Tibial nerve (tissue), 4 donors: ENCODE measurements at regions not wholly inside any gene's neighbourhood (a gene's known extent, or its start where the extent isn't known, plus 50 kb on each side); places are given as distances from the start of the nearest gene placed in this dataset.

Source experiments
- DNase-seq, 2 donors: peaks; one replicate each; pipeline ENCODE4 v3.0.0-alpha.2; 2019; ENCODE audit warnings: low spot score in 2 of 2
- H3K27ac ChIP-seq, 4 donors: fragments of 200-600 bp; sonication (generic) in 3 of 4; one replicate each; pipeline ENCODE4 v1.5.1; 2017 to 2019; ENCODE audit warnings: mild to moderate bottlenecking in 1 of 4
- H3K27me3 ChIP-seq, 2 donors: fragments of 200-600 bp; sonication (generic) in 1 of 2; one replicate each; pipeline versions ENCODE4 v1.5.1 to v1.6.0; 2017 to 2019
- H3K36me3 ChIP-seq, 3 donors: fragments of 200-600 bp; sonication (generic); one replicate each; pipeline ENCODE4 v1.5.1; 2018 to 2019
- H3K4me1 ChIP-seq, 4 donors: fragments of 200-600 bp; sonication (generic) in 3 of 4; one replicate each; pipeline ENCODE4 v1.5.1; 2017 to 2019
- H3K4me3 ChIP-seq, 4 donors: fragments of 200-600 bp; sonication (generic) in 3 of 4; one replicate each; pipeline ENCODE4 v1.5.1; 2017 to 2019; ENCODE audit warnings: mild to moderate bottlenecking in 1 of 4, moderate library complexity in 1 of 4
- H3K9me3 ChIP-seq, 4 donors: fragments of 200-600 bp; sonication (generic) in 3 of 4; one replicate each; pipeline ENCODE4 v1.5.1; 2017 to 2019
- CTCF ChIP-seq, 5 experiments: fragments of 200-600 bp in 3 of 5; fragments of 450-650 bp in 2 of 5; sonication (generic) in 3 of 5; IDR thresholded peaks; one replicate each; pipeline ENCODE4 v1.5.1; 2016 to 2019; ENCODE audit warnings: antibody characterized with exemption in 5 of 5, mild to moderate bottlenecking in 3 of 5, moderate library complexity in 2 of 5
- EP300 ChIP-seq, 2 donors: sonication (generic); formaldehyde crosslinking; IDR thresholded peaks; one replicate each; pipeline ENCODE4 v1.6.1; 2017; ENCODE audit warnings: antibody characterized with exemption in 2 of 2, mild to moderate bottlenecking in 1 of 2
- POLR2A ChIP-seq, 2 donors: fragments of 450-650 bp; IDR thresholded peaks; one replicate each; pipeline ENCODE4 v1.6.1; 2017; ENCODE audit warnings: antibody characterized with exemption in 2 of 2, mild to moderate bottlenecking in 2 of 2, moderate library complexity in 2 of 2
- WGBS, 2 donors: methylation state at CpG; one replicate each; pipeline ENCODE4 v1.1.5; 2018; 5-methylcytosine and 5-hydroxymethylcytosine counted together

- Histone ChIP-seq H3K4me1 (no peaks in the 10 kb centered on the region), H3K4me3 (no peak overlapping the region), H3K27ac (no peak overlapping the region), H3K27me3 (no peaks in the 10 kb centered on the region), H3K36me3 (no peaks in the 10 kb centered on the region), H3K9me3 (no peaks in the 10 kb centered on the region)
- TF ChIP-seq CTCF (IDR thresholded peaks at IDR 0.05) (no peak), POLR2A (IDR thresholded peaks at IDR 0.05) (no peak), EP300 (IDR thresholded peaks at IDR 0.05) (no peak)
- 79 to 85% methylated on average over 2 of the region's 2 CpGs for WGBS, 2 donors
- no peak for DNase-seq
Observed at GRCh38 chr4:136670265-136670664, 862.0 kb downstream of the PCDH18 start.

- no peaks in the 10 kb centered on the region for H3K4me1 ChIP-seq
- DNase-seq = no peak
- H3K27ac ChIP-seq = no peak overlapping the region
- no peaks in the 10 kb centered on the region for H3K36me3 ChIP-seq
- TF ChIP-seq POLR2A (IDR thresholded peaks at IDR 0.05) = no peak
- TF ChIP-seq EP300 (IDR thresholded peaks at IDR 0.05) = no peak
- no peak for TF ChIP-seq CTCF (IDR thresholded peaks at IDR 0.05)
- no peak overlapping the region for H3K4me3 ChIP-seq
- WGBS, 2 donors = 74 to 75% methylated on average over 1 of the region's 1 CpG
- H3K9me3 ChIP-seq = peaks cover 0 to 16% (median 6%) of the 10 kb centered on the region in 4 donors
- no peaks in the 10 kb centered on the region for H3K27me3 ChIP-seq
Observed at GRCh38 chr4:136664988-136665387, 867.3 kb downstream of the PCDH18 start.

- no peaks in the 10 kb centered on the region for H3K4me1 ChIP-seq
Observed at GRCh38 chr4:136662539-136662938, 869.8 kb downstream of the PCDH18 start.

GRCh38 chr4:136653640-136654406 is 878.5 kb downstream of the PCDH18 start:
- Histone ChIP-seq H3K27me3 (no peaks in the 10 kb centered on the region), H3K4me3 (no peak overlapping the region), H3K4me1 (no peaks in the 10 kb centered on the region), H3K9me3 (no peaks in the 10 kb centered on the region), H3K27ac (no peak overlapping the region), H3K36me3 (no peaks in the 10 kb centered on the region)
- 82 to 87% methylated on average over 7 of the region's 7 CpGs for WGBS, 2 donors
- TF ChIP-seq CTCF (IDR thresholded peaks at IDR 0.05) (no peak), EP300 (IDR thresholded peaks at IDR 0.05) (no peak), POLR2A (IDR thresholded peaks at IDR 0.05) (no peak)
- DNase-seq = no peak

More at GRCh38 chr4:136662539-136662938, 869.8 kb downstream of the PCDH18 start:
- Histone ChIP-seq H3K4me3 (no peak overlapping the region), H3K27ac (no peak overlapping the region), H3K36me3 (no peaks in the 10 kb centered on the region), H3K9me3 (peaks cover 0 to 16% (median 6%) of the 10 kb centered on the region in 4 donors), H3K27me3 (no peaks in the 10 kb centered on the region)
- WGBS, 2 donors = 70 to 75% methylated on average over 1 of the region's 1 CpG
- no peak for DNase-seq
- TF ChIP-seq POLR2A (IDR thresholded peaks at IDR 0.05) (no peak), CTCF (IDR thresholded peaks at IDR 0.05) (no peak), EP300 (IDR thresholded peaks at IDR 0.05) (no peak)

GRCh38 chr4:136651932-136652331 is 880.4 kb downstream of the PCDH18 start:
- no peaks in the 10 kb centered on the region for H3K36me3 ChIP-seq
- DNase-seq = no peak
- no peaks in the 10 kb centered on the region for H3K27me3 ChIP-seq
- no peaks in the 10 kb centered on the region for H3K4me1 ChIP-seq
- TF ChIP-seq POLR2A (IDR thresholded peaks at IDR 0.05) = no peak
- no peak for TF ChIP-seq CTCF (IDR thresholded peaks at IDR 0.05)
- TF ChIP-seq EP300 (IDR thresholded peaks at IDR 0.05) = no peak
- H3K4me3 ChIP-seq = no peak overlapping the region
- H3K27ac ChIP-seq = no peak overlapping the region
- no peaks in the 10 kb centered on the region for H3K9me3 ChIP-seq
